AG04449 (cell line): ENCODE measurements at regions not wholly inside any gene's neighbourhood (a gene's known extent, or its start where the extent isn't known, plus 50 kb on each side); places are given as distances from the start of the nearest gene placed in this dataset.
"Not testable (repeated sequence)": the region's sequence is repeated elsewhere in the genome, so short reads cannot be mapped to it uniquely, and the experiment has no call there.

Experiments
- CTCF ChIA-PET: fragments of 350-600 bp; formaldehyde crosslinking; extraction: SDS; loops from one replicate; lab custom pipeline; 2021; ENCODE audit warnings: antibody characterized with exemption; lab: Yijun Ruan, JAX
- POLR2A ChIA-PET: fragments of 400-600, 350-600 bp; formaldehyde crosslinking; extraction: SDS; loops from one replicate; lab custom pipeline; 2020; ENCODE audit warnings: antibody characterized with exemption, inconsistent platforms; lab: Yijun Ruan, JAX
- DNase-seq: peaks from one replicate; pipeline ENCODE4 v3.0.0-alpha.2; 2010; ENCODE audit warnings: low read depth, low spot score
- H3K4me3 ChIP-seq: 2 replicates; pipeline ENCODE4 v1.5.1; 2011; ENCODE audit warnings: low read depth, mild to moderate bottlenecking, control low read depth, low read length
- TF ChIP-seq, protein P1 (sequence below): IDR thresholded peaks from one replicate; pipeline ENCODE4 v1.5.1; 2011; ENCODE audit warnings: mild to moderate bottlenecking, moderate library complexity, low read length, control low read depth, inconsistent platforms; ENCODE audit not compliant: insufficient read depth; ENCODE audit errors: missing control alignments

DNA sequence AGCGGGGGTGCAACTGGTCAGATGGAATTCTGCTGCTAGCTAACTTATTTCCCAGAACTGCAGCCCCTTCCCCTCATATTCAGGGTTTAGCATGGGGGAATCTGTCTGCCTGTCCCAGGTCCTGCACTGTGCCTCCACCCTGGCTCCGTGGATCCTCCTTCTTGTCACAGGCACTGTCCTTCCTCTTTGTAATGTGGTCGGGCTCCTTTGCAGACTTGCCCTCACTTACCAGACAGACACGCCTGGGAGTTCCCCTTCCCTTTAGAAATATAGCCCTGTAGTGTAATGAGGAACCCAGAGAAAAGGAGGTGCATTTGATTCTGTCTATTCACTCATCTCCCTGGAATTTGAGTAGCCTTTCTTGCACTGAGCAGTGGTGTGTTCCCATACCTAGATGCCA lies 108.7 kb downstream of the TRIM43 start:
- CTCF ChIA-PET = no interaction called here
- no peak overlapping the region for H3K4me3 ChIP-seq
- POLR2A ChIA-PET = no interaction called here
- no peak for DNase-seq
- TF ChIP-seq, protein P1, sequence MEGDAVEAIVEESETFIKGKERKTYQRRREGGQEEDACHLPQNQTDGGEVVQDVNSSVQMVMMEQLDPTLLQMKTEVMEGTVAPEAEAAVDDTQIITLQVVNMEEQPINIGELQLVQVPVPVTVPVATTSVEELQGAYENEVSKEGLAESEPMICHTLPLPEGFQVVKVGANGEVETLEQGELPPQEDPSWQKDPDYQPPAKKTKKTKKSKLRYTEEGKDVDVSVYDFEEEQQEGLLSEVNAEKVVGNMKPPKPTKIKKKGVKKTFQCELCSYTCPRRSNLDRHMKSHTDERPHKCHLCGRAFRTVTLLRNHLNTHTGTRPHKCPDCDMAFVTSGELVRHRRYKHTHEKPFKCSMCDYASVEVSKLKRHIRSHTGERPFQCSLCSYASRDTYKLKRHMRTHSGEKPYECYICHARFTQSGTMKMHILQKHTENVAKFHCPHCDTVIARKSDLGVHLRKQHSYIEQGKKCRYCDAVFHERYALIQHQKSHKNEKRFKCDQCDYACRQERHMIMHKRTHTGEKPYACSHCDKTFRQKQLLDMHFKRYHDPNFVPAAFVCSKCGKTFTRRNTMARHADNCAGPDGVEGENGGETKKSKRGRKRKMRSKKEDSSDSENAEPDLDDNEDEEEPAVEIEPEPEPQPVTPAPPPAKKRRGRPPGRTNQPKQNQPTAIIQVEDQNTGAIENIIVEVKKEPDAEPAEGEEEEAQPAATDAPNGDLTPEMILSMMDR = no peak

DNA sequence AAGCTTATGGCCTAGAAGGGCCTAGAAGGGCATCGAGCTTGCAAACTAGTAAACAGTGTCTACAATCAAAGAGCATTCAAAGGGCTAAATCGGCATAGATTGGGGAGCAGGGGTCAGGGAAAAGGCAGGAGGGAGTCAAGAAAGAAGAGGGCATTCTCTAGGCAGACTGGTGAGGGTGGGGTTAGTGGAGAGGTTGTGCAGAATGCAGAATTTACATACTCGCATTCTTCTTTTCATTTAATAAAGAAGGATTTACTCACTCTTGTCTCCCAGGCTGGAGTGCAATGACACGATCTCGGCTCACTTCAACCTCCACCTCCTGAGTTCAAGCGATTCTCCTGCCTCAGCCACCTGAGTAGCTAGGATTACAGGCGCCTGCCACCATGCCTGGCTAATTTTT lies 110.7 kb downstream of the TRIM43 start:
- TF ChIP-seq, protein P1 = no peak
- no peak overlapping the region for H3K4me3 ChIP-seq
- no peak for DNase-seq
- CTCF ChIA-PET = no interaction called here
- POLR2A ChIA-PET = no interaction called here

DNA sequence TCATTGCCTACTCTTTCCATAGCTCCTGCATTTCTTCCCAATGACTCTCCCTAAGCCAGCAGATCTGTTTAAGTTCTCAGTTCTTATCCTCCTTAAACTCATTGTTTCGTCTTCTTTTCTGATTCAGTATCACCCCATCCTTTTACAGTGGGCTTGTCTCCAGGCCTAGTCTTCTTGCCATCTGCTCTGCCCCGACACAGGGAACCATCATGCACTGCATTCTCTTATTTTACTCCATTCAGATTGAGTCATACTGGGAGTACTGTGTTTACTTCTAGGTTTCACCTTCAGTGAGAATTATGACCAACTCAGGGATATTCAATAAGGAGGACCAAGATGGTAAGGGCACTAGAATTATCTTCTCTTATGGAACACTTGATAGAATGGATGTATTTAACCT lies 115.4 kb downstream of the TRIM43 start:
- POLR2A ChIA-PET, CTCF ChIA-PET, H3K4me3 ChIP-seq, DNase-seq: not testable (repeated sequence)

DNA sequence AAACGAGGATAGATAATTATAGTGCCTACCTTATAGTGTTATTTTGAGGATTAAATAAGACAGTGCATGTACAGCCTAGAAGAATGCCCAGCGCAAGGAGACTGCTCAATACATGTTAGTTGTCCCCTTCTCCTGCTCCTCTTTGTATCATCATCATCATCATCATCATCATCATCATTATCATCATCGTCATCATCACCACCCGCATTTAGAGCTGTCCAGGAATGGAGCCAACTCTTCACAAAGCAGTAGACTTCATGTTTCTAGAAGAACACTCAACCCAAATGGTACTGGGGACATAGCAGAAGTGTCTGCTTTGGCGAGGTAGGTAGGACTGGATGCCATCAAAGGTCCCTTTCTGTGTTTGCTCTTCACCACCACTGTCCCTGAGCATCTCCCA lies 116.0 kb downstream of the TRIM43 start:
- DNase-seq = no peak
- TF ChIP-seq, protein P1 = no peak
- ChIA-PET POLR2A (no interaction called here), CTCF (no interaction called here)
- no peak overlapping the region for H3K4me3 ChIP-seq

DNA sequence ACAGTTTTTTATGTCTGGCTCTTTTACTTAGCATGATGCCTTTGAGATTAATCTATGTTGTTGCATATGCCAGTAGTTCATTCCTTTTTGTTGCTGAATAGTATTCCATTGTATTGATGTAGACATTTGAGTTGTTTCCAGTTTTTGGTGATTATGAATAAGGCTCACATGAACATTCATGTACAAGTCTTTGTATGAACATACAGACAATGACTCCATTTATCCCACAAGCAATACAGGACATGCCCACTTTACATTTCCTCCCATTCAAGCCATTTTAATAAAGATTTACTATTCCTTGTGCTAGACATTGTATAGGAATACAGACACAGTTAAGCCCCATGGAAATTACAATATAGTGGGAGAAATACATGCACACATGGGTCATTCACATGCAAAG lies 118.0 kb downstream of the TRIM43 start:
- no peak for DNase-seq
- POLR2A ChIA-PET = no interaction called here
- CTCF ChIA-PET = no interaction called here
- no peak overlapping the region for H3K4me3 ChIP-seq
- TF ChIP-seq, protein P1 = no peak

DNA sequence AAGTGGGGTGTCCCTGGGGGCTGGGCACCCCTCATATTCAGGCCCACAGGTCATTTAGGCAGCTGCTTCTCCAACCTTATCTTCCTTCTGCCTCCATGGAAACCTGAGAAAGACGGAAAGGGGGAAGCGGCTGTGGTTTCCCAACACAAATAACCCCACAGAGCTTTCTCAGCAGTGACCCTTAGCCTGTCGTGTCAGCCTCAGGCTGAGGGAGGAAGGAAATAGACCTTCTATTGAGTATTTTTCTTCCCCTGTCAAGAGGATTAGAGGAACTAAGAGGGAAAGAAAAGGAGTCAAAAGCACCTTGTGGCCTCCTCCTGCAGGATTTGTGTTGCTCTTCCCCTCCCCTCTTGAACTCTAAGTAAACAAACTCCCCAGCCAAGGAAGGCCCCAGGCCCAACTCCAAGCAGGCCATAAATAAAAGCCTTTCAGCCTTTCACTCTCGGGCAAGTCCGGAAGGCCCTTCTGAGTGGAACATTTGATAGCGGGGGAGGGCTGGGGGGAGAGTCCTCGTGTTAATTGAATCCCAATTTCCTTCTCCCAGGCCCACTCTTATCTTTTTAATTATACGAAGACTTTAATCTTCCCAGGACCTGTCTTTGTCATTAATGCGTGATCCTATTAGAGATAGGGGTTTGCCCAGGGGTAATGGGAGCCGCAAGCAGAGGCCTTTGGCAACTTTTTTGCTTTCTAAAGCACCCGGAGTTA lies 121.8 kb downstream of the TRIM43 start:
- POLR2A ChIA-PET, DNase-seq, CTCF ChIA-PET, H3K4me3 ChIP-seq: not testable (repeated sequence)

DNA sequence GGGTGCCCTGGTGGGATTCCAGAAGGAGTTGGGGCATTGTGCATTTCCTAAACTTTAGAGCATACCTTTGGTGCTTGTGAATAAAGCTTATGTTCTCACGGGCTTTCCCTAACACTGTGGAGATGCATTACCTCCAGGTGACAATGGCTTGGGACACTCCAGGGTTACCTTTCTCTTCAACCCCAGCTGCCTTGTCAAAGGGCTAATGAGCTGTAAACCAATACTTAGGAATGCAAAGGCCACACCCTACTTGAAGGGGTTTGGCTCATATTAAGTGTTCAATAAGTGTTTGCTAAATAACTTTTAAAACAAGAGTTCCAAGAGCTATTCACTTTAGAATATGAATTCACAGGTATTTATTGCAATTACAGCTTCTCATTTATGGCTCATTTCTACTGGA lies 122.6 kb downstream of the TRIM43 start:
- CTCF ChIA-PET = interaction anchor here (1.2 kb wide), 1 partner anchor 25 kb away, joined by 3 read pairs; no protein-coding TSS in a partner anchor
- DNase-seq, POLR2A ChIA-PET, H3K4me3 ChIP-seq: not testable (repeated sequence)

DNA sequence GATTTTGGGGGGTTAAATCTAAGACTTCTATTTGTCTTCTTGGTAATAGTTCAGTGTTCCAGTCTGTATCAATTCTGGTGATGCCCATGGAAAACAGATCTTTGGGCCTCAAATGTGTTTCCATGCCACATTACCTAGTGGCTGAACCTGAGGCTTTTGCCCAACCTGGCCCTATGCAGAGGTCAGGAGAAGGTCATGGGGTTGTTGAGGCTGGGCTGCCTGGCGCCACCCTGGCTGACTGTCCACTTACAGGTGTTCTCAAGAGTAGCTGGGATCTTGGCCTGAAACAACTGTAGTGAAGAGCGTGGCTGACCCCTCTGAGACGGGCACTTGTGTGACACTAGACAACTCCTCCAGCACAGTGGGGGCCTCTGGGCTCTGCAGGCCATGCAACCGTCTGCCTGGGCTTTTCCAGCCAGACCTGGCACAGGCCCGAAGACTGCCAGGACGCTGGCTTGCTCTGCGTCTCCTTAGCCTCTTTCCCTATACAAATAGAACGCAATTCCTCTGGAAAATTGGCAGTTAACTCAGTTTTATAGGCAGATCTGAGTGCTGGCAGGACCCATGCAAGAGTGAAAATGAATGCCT lies 127.8 kb downstream of the TRIM43 start:
- no peak for DNase-seq
- ChIA-PET CTCF (no interaction called here), POLR2A (no interaction called here)
- TF ChIP-seq, protein P1 = no peak
- no peak overlapping the region for H3K4me3 ChIP-seq
